Upper lobe of left lung (tissue), 6 donors: ENCODE measurements at regions not wholly inside any gene's neighbourhood (a gene's known extent, or its start where the extent isn't known, plus 50 kb on each side); places are given as distances from the start of the nearest gene placed in this dataset.

Experiments used
- ATAC-seq, 2 donors: fragments of 200-7000 bp; cut with Tn5 transposase; one replicate each; pipeline ENCODE4 v1.9.1; 2022; ENCODE audit warnings: mild to moderate bottlenecking in 2 of 2, moderate library complexity in 2 of 2; ENCODE audit not compliant: low FRiP score in 2 of 2
- DNase-seq, 2 donors: peaks; one replicate each; pipeline ENCODE4 v3.0.0-alpha.2; 2019 to 2020
- H3K27ac ChIP-seq, 4 donors: fragments of 200-600 bp; sonication (generic); one replicate each; pipeline ENCODE4 v1.5.1; 2016 to 2019
- H3K27me3 ChIP-seq, 4 donors: fragments of 200-600 bp; sonication (generic); one replicate each; pipeline ENCODE4 v1.5.1; 2017 to 2019
- H3K36me3 ChIP-seq, 4 donors: fragments of 200-600 bp; sonication (generic); one replicate each; pipeline ENCODE4 v1.5.1; 2016 to 2019
- H3K4me1 ChIP-seq, 4 donors: fragments of 200-600 bp; sonication (generic); one replicate each; pipeline ENCODE4 v1.5.1; 2018 to 2019
- H3K4me3 ChIP-seq, 4 donors: fragments of 200-600 bp; sonication (generic); one replicate each; pipeline ENCODE4 v1.5.1; 2017 to 2019; ENCODE audit warnings: mild to moderate bottlenecking in 2 of 4, moderate library complexity in 1 of 4
- H3K9me3 ChIP-seq, 4 donors: fragments of 200-600 bp; sonication (generic); one replicate each; pipeline ENCODE4 v1.5.1; 2018 to 2019
- CTCF ChIP-seq, 6 experiments: fragments of 450-650 bp in 4 of 6; fragments of 200-600 bp in 2 of 6; sonication (generic) in 2 of 6; IDR thresholded peaks; one replicate each; pipeline ENCODE4 v1.5.1; 2016 to 2019; ENCODE audit warnings: antibody characterized with exemption in 6 of 6
- EP300 ChIP-seq, 4 donors: sonication (generic); formaldehyde crosslinking; IDR thresholded peaks; one replicate each; pipeline ENCODE4 v1.5.1; 2017; ENCODE audit warnings: antibody characterized with exemption in 4 of 4, control low read depth in 2 of 4
- POLR2A ChIP-seq, 4 donors: fragments of 450-650 bp; IDR thresholded peaks; one replicate each; pipeline ENCODE4 v1.5.1; 2016 to 2017; ENCODE audit warnings: antibody characterized with exemption in 4 of 4, mild to moderate bottlenecking in 2 of 4
- POLR2AphosphoS5 ChIP-seq, 2 donors: sonication (generic); formaldehyde crosslinking; IDR thresholded peaks; one replicate each; pipeline ENCODE4 v1.5.1; 2017; ENCODE audit warnings: antibody characterized with exemption in 2 of 2
- WGBS, 2 donors: methylation state at CpG; one replicate each; pipeline ENCODE4 v1.1.5; 2017 to 2018; 5-methylcytosine and 5-hydroxymethylcytosine counted together
- donor health status: DM: no; HTN: no; CAD: no; lungs with moderate emphysema.
- donor health status: DM: no; HTN: yes; CAD: no; lungs with severe emphysema.

GRCh38 chr2:176518823-176519222 lies 249.6 kb downstream of the MTX2 start:
- peak in 1 of 2 donors; percentile 61 for ATAC-seq
- Histone ChIP-seq H3K4me1 (no peaks in the 10 kb centered on the region), H3K4me3 (no peak overlapping the region), H3K9me3 (no peaks in the 10 kb centered on the region), H3K36me3 (no peaks in the 10 kb centered on the region), H3K27me3 (no peaks in the 10 kb centered on the region), H3K27ac (no peak overlapping the region)
- peak in 1 of 2 donors; percentile 46 for TF ChIP-seq POLR2AphosphoS5 (IDR thresholded peaks at IDR 0.05)
- no peak for TF ChIP-seq EP300 (IDR thresholded peaks at IDR 0.05)
- no peak for TF ChIP-seq CTCF (IDR thresholded peaks at IDR 0.05)
- no peak for TF ChIP-seq POLR2A (IDR thresholded peaks at IDR 0.05)
- WGBS, 2 donors: 53 to 65% methylated on average over 4 of the region's 4 CpGs
- DNase-seq: peak in 1 of 2 donors; percentile 20

DNA sequence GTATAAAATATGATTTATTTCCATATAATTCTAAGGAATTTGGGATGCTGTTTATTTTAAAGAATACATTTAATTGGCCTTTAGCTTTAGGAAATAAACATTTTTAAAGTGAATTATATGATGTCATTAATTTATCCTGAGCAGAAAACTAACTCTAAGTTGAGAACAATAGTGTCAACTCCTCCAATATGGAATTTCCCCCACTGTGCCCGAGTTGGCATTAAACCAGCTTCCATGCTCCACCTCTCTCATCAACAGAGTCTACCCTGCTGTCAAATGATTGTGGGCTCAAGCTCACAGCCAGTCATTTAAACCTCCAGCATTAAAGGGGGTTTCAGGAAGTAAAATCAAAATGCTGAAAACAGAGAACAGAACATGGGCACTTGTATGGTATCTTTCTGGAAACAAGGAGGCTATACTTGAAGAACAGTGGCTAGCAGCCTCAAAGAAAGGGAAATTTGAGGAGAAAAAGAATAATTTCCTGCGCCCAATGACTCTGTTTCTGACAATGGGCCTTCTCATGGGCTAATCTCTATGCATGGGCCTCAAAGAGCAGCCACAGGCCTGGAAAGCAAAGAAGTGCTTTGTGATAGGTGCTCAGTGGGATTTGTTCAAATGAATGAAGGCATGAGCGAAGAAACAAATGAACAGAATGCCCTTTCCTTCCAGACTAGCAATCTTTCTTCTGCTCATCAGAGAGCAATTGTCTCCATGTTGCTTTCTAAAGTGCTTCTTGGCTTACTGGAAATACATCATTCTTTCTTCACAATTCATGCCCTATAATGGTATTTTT lies 252.8 kb downstream of the MTX2 start:
- Histone ChIP-seq H3K4me1 (no peaks in the 10 kb centered on the region), H3K27ac (no peak overlapping the region), H3K9me3 (no peaks in the 10 kb centered on the region), H3K36me3 (no peaks in the 10 kb centered on the region), H3K4me3 (no peak overlapping the region), H3K27me3 (no peaks in the 10 kb centered on the region)
- no peak for DNase-seq
- ATAC-seq: no peak
- WGBS, 2 donors: 65 to 84% methylated on average over 3 of the region's 3 CpGs
- TF ChIP-seq POLR2A (IDR thresholded peaks at IDR 0.05) (no peak), EP300 (IDR thresholded peaks at IDR 0.05) (no peak)

- Histone ChIP-seq H3K4me1 (no peaks in the 10 kb centered on the region), H3K27ac (no peak overlapping the region), H3K36me3 (no peaks in the 10 kb centered on the region), H3K4me3 (no peak overlapping the region), H3K9me3 (no peaks in the 10 kb centered on the region), H3K27me3 (no peaks in the 10 kb centered on the region)
- DNase-seq (no peak), ATAC-seq (no peak)
- TF ChIP-seq CTCF (IDR thresholded peaks at IDR 0.05): no peak
- no peak for TF ChIP-seq POLR2AphosphoS5 (IDR thresholded peaks at IDR 0.05)
- WGBS, 2 donors: 76 to 77% methylated on average over 2 of the region's 2 CpGs
Measured at GRCh38 chr2:176525086-176525485, 255.8 kb downstream of the MTX2 start.

- WGBS, 2 donors: 61 to 64% methylated on average over 6 of the region's 6 CpGs
- no peaks in the 10 kb centered on the region for H3K9me3 ChIP-seq
- no peak for DNase-seq
- no peak for TF ChIP-seq POLR2A (IDR thresholded peaks at IDR 0.05)
- no peak for TF ChIP-seq EP300 (IDR thresholded peaks at IDR 0.05)
- no peak for TF ChIP-seq CTCF (IDR thresholded peaks at IDR 0.05)
- no peak for TF ChIP-seq POLR2AphosphoS5 (IDR thresholded peaks at IDR 0.05)
- H3K27me3 ChIP-seq: no peaks in the 10 kb centered on the region
- H3K36me3 ChIP-seq: no peaks in the 10 kb centered on the region
- ATAC-seq: peak in 1 of 2 donors; percentile 61
- no peaks in the 10 kb centered on the region for H3K4me1 ChIP-seq
- no peak overlapping the region for H3K4me3 ChIP-seq
- no peak overlapping the region for H3K27ac ChIP-seq
Measured at GRCh38 chr2:176526995-176527901, 258.0 kb downstream of the MTX2 start.

- Histone ChIP-seq H3K27me3 (no peaks in the 10 kb centered on the region), H3K4me1 (peaks cover 0 to 4% (median 2%) of the 10 kb centered on the region in 4 donors)
Measured at GRCh38 chr2:176531608-176532007, 262.4 kb downstream of the MTX2 start.

More at GRCh38 chr2:176531608-176532007, 262.4 kb downstream of the MTX2 start:
- H3K36me3 ChIP-seq: no peaks in the 10 kb centered on the region
- no peak overlapping the region for H3K4me3 ChIP-seq
- no peak overlapping the region for H3K27ac ChIP-seq
- H3K9me3 ChIP-seq: no peaks in the 10 kb centered on the region
- ATAC-seq: no peak
- no peak for DNase-seq
- WGBS, 2 donors: 71 to 85% methylated on average over 4 of the region's 4 CpGs
- no peak for TF ChIP-seq CTCF (IDR thresholded peaks at IDR 0.05)
- TF ChIP-seq EP300 (IDR thresholded peaks at IDR 0.05): no peak
- no peak for TF ChIP-seq POLR2AphosphoS5 (IDR thresholded peaks at IDR 0.05)
- no peak for TF ChIP-seq POLR2A (IDR thresholded peaks at IDR 0.05)
